PC-3 (cell line): ENCODE measurements at regions not wholly inside any gene's neighbourhood (a gene's known extent, or its start where the extent isn't known, plus 50 kb on each side); places are given as distances from the start of the nearest gene placed in this dataset.

Experiments
- CTCF ChIP-seq: fragments of 300-600 bp; sonication (generic); conservative IDR thresholded peaks from 2 replicates; pipeline ENCODE4 v1.5.1; 2017; ENCODE audit warnings: antibody characterized with exemption, low read depth, mild to moderate bottlenecking, low read length
- EZH2phosphoT487 ChIP-seq: fragments of 300-600 bp; sonication (generic); IDR thresholded peaks from 2 replicates; pipeline ENCODE4 v1.6.1; 2018; ENCODE audit warnings: mild to moderate bottlenecking, antibody characterized with exemption, low read length, borderline replicate concordance

- peak; percentile 55 for TF ChIP-seq CTCF
- TF ChIP-seq EZH2phosphoT487: no peak
Observed at GRCh38 chr10:9342885-9343570, 1288.5 kb downstream of the GATA3 start.
